Activated naive CD8-positive, alpha-beta T cell treated with anti-CD3 and anti-CD28 coated beads, Interleukin-2, amount 50 U/mL, for 24 hours (primary cell): ENCODE measurements at regions not wholly inside any gene's neighbourhood (a gene's known extent, or its start where the extent isn't known, plus 50 kb on each side); places are given as distances from the start of the nearest gene placed in this dataset.

Source experiments
- ATAC-seq: fragments of 150-1000 bp; cut with Tn5 transposase; one replicate; pipeline ENCODE4 v1.10.0; 2021
- DNase-seq: peaks from one replicate; pipeline ENCODE4 v3.0.0; 2021
- H3K27ac Mint-ChIP-seq: one replicate; pipeline ENCODE4 v1.8.0; 2021; ENCODE audit warnings: mild to moderate bottlenecking, mixed read lengths
- H3K27me3 Mint-ChIP-seq: one replicate; pipeline ENCODE4 v1.8.0; 2021; ENCODE audit warnings: mixed read lengths
- H3K36me3 Mint-ChIP-seq: one replicate; pipeline ENCODE4 v1.8.0; 2021; ENCODE audit warnings: low read depth, mixed read lengths
- H3K4me1 Mint-ChIP-seq: one replicate; pipeline ENCODE4 v1.8.0; 2021; ENCODE audit warnings: mixed read lengths
- H3K4me3 Mint-ChIP-seq: one replicate; pipeline ENCODE4 v1.8.0; 2021; ENCODE audit warnings: mild to moderate bottlenecking, moderate library complexity, mixed read lengths
- H3K9me3 Mint-ChIP-seq: one replicate; pipeline ENCODE4 v1.8.0; 2021; ENCODE audit warnings: mixed read lengths

GRCh38 chr6:22883061-22883717 lies 313.8 kb downstream of the HDGFL1 start:
- no peak for DNase-seq
- no peaks in the 10 kb centered on the region for H3K4me1 Mint-ChIP-seq

GRCh38 chr6:22884456-22884855 lies 315.1 kb downstream of the HDGFL1 start:
- Mint-ChIP-seq H3K4me1 (no peaks in the 10 kb centered on the region), H3K27ac (no peak overlapping the region), H3K9me3 (no peaks in the 10 kb centered on the region), H3K4me3 (no peak overlapping the region), H3K36me3 (no peaks in the 10 kb centered on the region), H3K27me3 (no peaks in the 10 kb centered on the region)
- ATAC-seq (no peak), DNase-seq (no peak)

More at GRCh38 chr6:22883061-22883717, 313.8 kb downstream of the HDGFL1 start:
- H3K27me3 Mint-ChIP-seq = no peaks in the 10 kb centered on the region
- no peak for ATAC-seq
- no peaks in the 10 kb centered on the region for H3K36me3 Mint-ChIP-seq
- H3K4me3 Mint-ChIP-seq = no peak overlapping the region
- H3K27ac Mint-ChIP-seq = no peak overlapping the region
- H3K9me3 Mint-ChIP-seq = no peaks in the 10 kb centered on the region

- no peak for DNase-seq
Measured at GRCh38 chr6:22886650-22887581, 317.6 kb downstream of the HDGFL1 start.

GRCh38 chr6:22888163-22888752 lies 318.9 kb downstream of the HDGFL1 start:
- Mint-ChIP-seq H3K27me3 (no peaks in the 10 kb centered on the region), H3K9me3 (no peaks in the 10 kb centered on the region), H3K27ac (no peak overlapping the region), H3K4me3 (no peak overlapping the region), H3K4me1 (no peaks in the 10 kb centered on the region), H3K36me3 (no peaks in the 10 kb centered on the region)
- no peak for DNase-seq
- no peak for ATAC-seq

More at GRCh38 chr6:22886650-22887581, 317.6 kb downstream of the HDGFL1 start:
- Mint-ChIP-seq H3K27me3 (no peaks in the 10 kb centered on the region), H3K4me1 (no peaks in the 10 kb centered on the region), H3K36me3 (no peaks in the 10 kb centered on the region), H3K9me3 (no peaks in the 10 kb centered on the region), H3K4me3 (no peak overlapping the region), H3K27ac (no peak overlapping the region)
- ATAC-seq = no peak

- ATAC-seq (no peak), DNase-seq (no peak)
- H3K4me3 Mint-ChIP-seq = no peak overlapping the region
- no peaks in the 10 kb centered on the region for H3K9me3 Mint-ChIP-seq
- no peaks in the 10 kb centered on the region for H3K4me1 Mint-ChIP-seq
- H3K36me3 Mint-ChIP-seq = no peaks in the 10 kb centered on the region
- H3K27me3 Mint-ChIP-seq = no peaks in the 10 kb centered on the region
- no peak overlapping the region for H3K27ac Mint-ChIP-seq
Measured at GRCh38 chr6:22891934-22892333, 322.6 kb downstream of the HDGFL1 start.

GRCh38 chr6:22892452-22892851 lies 323.1 kb downstream of the HDGFL1 start:
- no peaks in the 10 kb centered on the region for H3K9me3 Mint-ChIP-seq
- H3K4me3 Mint-ChIP-seq = no peak overlapping the region
- H3K27me3 Mint-ChIP-seq = no peaks in the 10 kb centered on the region
- H3K27ac Mint-ChIP-seq = no peak overlapping the region
- H3K4me1 Mint-ChIP-seq = no peaks in the 10 kb centered on the region
- no peaks in the 10 kb centered on the region for H3K36me3 Mint-ChIP-seq
- ATAC-seq (no peak), DNase-seq (no peak)

GRCh38 chr6:22896696-22897095 lies 327.3 kb downstream of the HDGFL1 start:
- H3K4me1 Mint-ChIP-seq = no peaks in the 10 kb centered on the region
- ATAC-seq (no peak), DNase-seq (no peak)
- H3K27me3 Mint-ChIP-seq = no peaks in the 10 kb centered on the region
- no peak overlapping the region for H3K27ac Mint-ChIP-seq
- no peaks in the 10 kb centered on the region for H3K9me3 Mint-ChIP-seq
- no peaks in the 10 kb centered on the region for H3K36me3 Mint-ChIP-seq
- H3K4me3 Mint-ChIP-seq = no peak overlapping the region

- no peaks in the 10 kb centered on the region for H3K9me3 Mint-ChIP-seq
- H3K27ac Mint-ChIP-seq = no peak overlapping the region
- DNase-seq (no peak), ATAC-seq (no peak)
- no peaks in the 10 kb centered on the region for H3K4me1 Mint-ChIP-seq
- H3K4me3 Mint-ChIP-seq = no peak overlapping the region
- no peaks in the 10 kb centered on the region for H3K36me3 Mint-ChIP-seq
- no peaks in the 10 kb centered on the region for H3K27me3 Mint-ChIP-seq
Measured at GRCh38 chr6:22899426-22899825, 330.1 kb downstream of the HDGFL1 start.

- no peaks in the 10 kb centered on the region for H3K36me3 Mint-ChIP-seq
- no peaks in the 10 kb centered on the region for H3K27me3 Mint-ChIP-seq
- H3K9me3 Mint-ChIP-seq = no peaks in the 10 kb centered on the region
- no peak overlapping the region for H3K4me3 Mint-ChIP-seq
- DNase-seq = no peak
- no peak for ATAC-seq
- H3K4me1 Mint-ChIP-seq = no peaks in the 10 kb centered on the region
- no peak overlapping the region for H3K27ac Mint-ChIP-seq
Measured at GRCh38 chr6:22903826-22904225, 334.5 kb downstream of the HDGFL1 start.

GRCh38 chr6:22904431-22904830 lies 335.1 kb downstream of the HDGFL1 start:
- Mint-ChIP-seq H3K36me3 (no peaks in the 10 kb centered on the region), H3K4me1 (no peaks in the 10 kb centered on the region), H3K27ac (no peak overlapping the region), H3K9me3 (no peaks in the 10 kb centered on the region), H3K27me3 (no peaks in the 10 kb centered on the region), H3K4me3 (no peak overlapping the region)
- ATAC-seq (no peak), DNase-seq (no peak)

- Mint-ChIP-seq H3K4me1 (no peaks in the 10 kb centered on the region), H3K27ac (no peak overlapping the region), H3K27me3 (no peaks in the 10 kb centered on the region), H3K9me3 (no peaks in the 10 kb centered on the region), H3K36me3 (no peaks in the 10 kb centered on the region), H3K4me3 (no peak overlapping the region)
- DNase-seq (no peak), ATAC-seq (no peak)
Measured at GRCh38 chr6:22906091-22906549, 336.8 kb downstream of the HDGFL1 start.

GRCh38 chr6:22907085-22907484 lies 337.7 kb downstream of the HDGFL1 start:
- Mint-ChIP-seq H3K36me3 (no peaks in the 10 kb centered on the region), H3K9me3 (no peaks in the 10 kb centered on the region), H3K27me3 (no peaks in the 10 kb centered on the region), H3K4me1 (no peaks in the 10 kb centered on the region), H3K4me3 (no peak overlapping the region), H3K27ac (no peak overlapping the region)
- DNase-seq (no peak), ATAC-seq (no peak)

GRCh38 chr6:22910370-22910769 lies 341.0 kb downstream of the HDGFL1 start:
- H3K4me3 Mint-ChIP-seq = no peak overlapping the region

GRCh38 chr6:22913612-22914011 lies 344.2 kb downstream of the HDGFL1 start:
- Mint-ChIP-seq H3K27ac (no peak overlapping the region), H3K27me3 (no peaks in the 10 kb centered on the region), H3K36me3 (no peaks in the 10 kb centered on the region), H3K4me1 (no peaks in the 10 kb centered on the region), H3K9me3 (no peaks in the 10 kb centered on the region), H3K4me3 (no peak overlapping the region)
- ATAC-seq (no peak), DNase-seq (no peak)

More at GRCh38 chr6:22910370-22910769, 341.0 kb downstream of the HDGFL1 start:
- Mint-ChIP-seq H3K27me3 (no peaks in the 10 kb centered on the region), H3K9me3 (no peaks in the 10 kb centered on the region), H3K4me1 (no peaks in the 10 kb centered on the region), H3K27ac (no peak overlapping the region), H3K36me3 (no peaks in the 10 kb centered on the region)
- ATAC-seq = no peak
- no peak for DNase-seq

- Mint-ChIP-seq H3K27me3 (peaks cover 2% of the 10 kb centered on the region), H3K36me3 (no peaks in the 10 kb centered on the region), H3K27ac (no peak overlapping the region), H3K4me1 (no peaks in the 10 kb centered on the region), H3K9me3 (no peaks in the 10 kb centered on the region), H3K4me3 (no peak overlapping the region)
- ATAC-seq = no peak
- DNase-seq = no peak
Measured at GRCh38 chr6:22917344-22917743, 348.0 kb downstream of the HDGFL1 start.
